C4-2B (cell line): ENCODE measurements at regions not wholly inside any gene's neighbourhood (a gene's known extent, or its start where the extent isn't known, plus 50 kb on each side); places are given as distances from the start of the nearest gene placed in this dataset.

Source experiments
- H3K27ac ChIP-seq: fragments of 450-650 bp; 2 replicates; pipeline ENCODE4 v1.5.1; 2017
- CTCF ChIP-seq: fragments of 450-650 bp; conservative IDR thresholded peaks from 2 replicates; pipeline ENCODE4 v1.5.1; 2017; ENCODE audit warnings: mild to moderate bottlenecking
- ZFX ChIP-seq: fragments of 450-650 bp; IDR thresholded peaks from 2 replicates; pipeline ENCODE4 v1.6.1; 2017

GRCh38 chr16:11437069-11437468, 91.8 kb downstream of the RMI2 start:
- no peak for TF ChIP-seq CTCF
- no peak for TF ChIP-seq ZFX
- H3K27ac ChIP-seq, result no peak overlapping the region

GRCh38 chr16:11439790-11440656, 94.8 kb downstream of the RMI2 start:
- no peak for TF ChIP-seq ZFX
- TF ChIP-seq CTCF, result no peak

GRCh38 chr16:11440657-11441012, 95.4 kb downstream of the RMI2 start:
- TF ChIP-seq ZFX (no peak), CTCF (no peak)
- no peak overlapping the region for H3K27ac ChIP-seq

More at GRCh38 chr16:11439790-11440656, 94.8 kb downstream of the RMI2 start:
- H3K27ac ChIP-seq, result no peak overlapping the region

- no peak overlapping the region for H3K27ac ChIP-seq
- no peak for TF ChIP-seq ZFX
- no peak for TF ChIP-seq CTCF
Observed at GRCh38 chr16:11445486-11445885, 100.2 kb downstream of the RMI2 start.

- no peak overlapping the region for H3K27ac ChIP-seq
- TF ChIP-seq ZFX (no peak), CTCF (no peak)
Observed at GRCh38 chr16:11446566-11447119, 101.4 kb downstream of the RMI2 start.

GRCh38 chr16:11447272-11447671, 102.0 kb downstream of the RMI2 start:
- no peak overlapping the region for H3K27ac ChIP-seq
- TF ChIP-seq ZFX (no peak), CTCF (no peak)

- no peak overlapping the region for H3K27ac ChIP-seq
- TF ChIP-seq ZFX (no peak), CTCF (no peak)
Observed at GRCh38 chr16:11447836-11448235, 102.6 kb downstream of the RMI2 start.
